ENCODE measurements at regions not wholly inside any gene's neighbourhood (a gene's known extent, or its start where the extent isn't known, plus 50 kb on each side); places are given as distances from the start of the nearest gene placed in this dataset.

GRCh38 chr6:56742122-56742791 lies 99.6 kb upstream of the DST start:
- H3K4me1 ChIP-seq, result peaks cover 0 to 11% (median 3%) of the 10 kb centered on the region in 4 donors
- no peak overlapping the region for H3K27ac ChIP-seq
- DNase-seq (no peak), ATAC-seq (ENCODE audit: low FRiP score in 2 of 2) (peak in 1 of 2 donors; percentile 52)
- 43 to 52% methylated on average over 6 of the region's 6 CpGs for WGBS, 2 donors
- TF ChIP-seq CTCF (IDR thresholded peaks at IDR 0.05) (no peak), POLR2A (IDR thresholded peaks at IDR 0.05) (no peak), EP300 (IDR thresholded peaks at IDR 0.05) (no peak)
- H3K9me3 ChIP-seq, result no peaks in the 10 kb centered on the region
- peak overlapping the region in 1 of 4 donors; percentile 4 for H3K4me3 ChIP-seq
- H3K36me3 ChIP-seq, result no peaks in the 10 kb centered on the region
- no peaks in the 10 kb centered on the region for H3K27me3 ChIP-seq

GRCh38 chr6:56741472-56741871 lies 98.8 kb upstream of the DST start:
- Histone ChIP-seq H3K27ac (no peak overlapping the region), H3K27me3 (no peaks in the 10 kb centered on the region), H3K4me1 (peaks cover 0 to 11% (median 3%) of the 10 kb centered on the region in 4 donors), H3K36me3 (no peaks in the 10 kb centered on the region), H3K4me3 (no peak overlapping the region), H3K9me3 (no peaks in the 10 kb centered on the region)
- DNase-seq (no peak), ATAC-seq (ENCODE audit: low FRiP score in 2 of 2) (no peak)
- TF ChIP-seq POLR2AphosphoS5 (IDR thresholded peaks at IDR 0.05) (no peak), EP300 (IDR thresholded peaks at IDR 0.05) (no peak), CTCF (IDR thresholded peaks at IDR 0.05) (no peak), POLR2A (IDR thresholded peaks at IDR 0.05) (no peak)

GRCh38 chr6:56739836-56740815 lies 97.4 kb upstream of the DST start:
- Histone ChIP-seq H3K4me3 (no peak overlapping the region), H3K27me3 (no peaks in the 10 kb centered on the region), H3K4me1 (peaks cover 0 to 11% (median 3%) of the 10 kb centered on the region in 4 donors), H3K27ac (no peak overlapping the region), H3K36me3 (no peaks in the 10 kb centered on the region), H3K9me3 (no peaks in the 10 kb centered on the region)
- DNase-seq (no peak), ATAC-seq (ENCODE audit: low FRiP score in 2 of 2) (no peak)
- 97% methylated on average over 6 to 8 of the region's 8 CpGs for whole genome bisulfite sequencing, 2 donors
- TF ChIP-seq CTCF (IDR thresholded peaks at IDR 0.05) (no peak), POLR2A (IDR thresholded peaks at IDR 0.05) (no peak), POLR2AphosphoS5 (IDR thresholded peaks at IDR 0.05) (no peak), EP300 (IDR thresholded peaks at IDR 0.05) (no peak)

GRCh38 chr6:56736804-56737203 lies 94.1 kb upstream of the DST start:
- DNase-seq, result no peak
- peaks cover 0 to 7% (median 3%) of the 10 kb centered on the region in 4 donors for H3K4me1 ChIP-seq
- H3K27ac ChIP-seq, result no peak overlapping the region
- no peak overlapping the region for H3K4me3 ChIP-seq
- no peaks in the 10 kb centered on the region for H3K36me3 ChIP-seq
- 95 to 98% methylated on average over 4 of the region's 4 CpGs for WGBS, 2 donors
- no peak for TF ChIP-seq CTCF (IDR thresholded peaks at IDR 0.05)
- TF ChIP-seq POLR2AphosphoS5 (IDR thresholded peaks at IDR 0.05), result no peak
- TF ChIP-seq POLR2A (IDR thresholded peaks at IDR 0.05), result no peak
- TF ChIP-seq EP300 (IDR thresholded peaks at IDR 0.05), result no peak
- H3K9me3 ChIP-seq, result no peaks in the 10 kb centered on the region
- ATAC-seq (ENCODE audit: low FRiP score in 2 of 2), result no peak
- H3K27me3 ChIP-seq, result no peaks in the 10 kb centered on the region

All from upper lobe of left lung (tissue), 6 donors.